ENCODE measurements at regions not wholly inside any gene's neighbourhood (a gene's known extent, or its start where the extent isn't known, plus 50 kb on each side); places are given as distances from the start of the nearest gene placed in this dataset.

GRCh38 chr16:76081967-76082366 lies 195.2 kb upstream of the CNTNAP4 start:
- no peak overlapping the region for H3K18ac ChIP-seq (ENCODE audit: low read depth, low read length)
- in situ Hi-C loops (cut with MboI; ENCODE audit: low sequenced_read_pairs) (no loop called here), dilution Hi-C loops (cut with HindIII; ENCODE audit: low sequenced_read_pairs, unreplicated experiment) (no loop called here), intact Hi-C loops (cut with micrococcal nuclease) (no loop called here)
- H3K9me1 ChIP-seq (ENCODE audit: insufficient read depth, low read length), result no peaks in the 10 kb centered on the region
- H3K36me3 ChIP-seq (ENCODE audit: control insufficient read depth, insufficient read depth, low read length), result no peaks in the 10 kb centered on the region
- no peak overlapping the region for H3K4me2 ChIP-seq (ENCODE audit: low read depth, low read length)
- H4K20me1 ChIP-seq (ENCODE audit: insufficient read depth, low read length), result no peaks in the 10 kb centered on the region
- no peak overlapping the region for H3K56ac ChIP-seq (ENCODE audit: extremely low read depth, insufficient read depth, low read length)
- no peak overlapping the region for H2BK15ac ChIP-seq (ENCODE audit: low read depth, low read length)
- H2BK20ac ChIP-seq (ENCODE audit: low read depth, low read length), result no peak overlapping the region
- no CpG with 5 or more reads among the region's 6 CpGs for WGBS, 2 experiments (ENCODE audit: extremely low coverage in 2 of 2, insufficient read length in 1 of 2)
- no peaks in the 10 kb centered on the region; the same call in 1 of the 2 replicates for H3K9me3 ChIP-seq (ENCODE audit: control insufficient read depth, insufficient read depth, low read length)
- no peak overlapping the region for H3K4ac ChIP-seq (ENCODE audit: low read depth, low read length)
- TF ChIP-seq, protein P1, sequence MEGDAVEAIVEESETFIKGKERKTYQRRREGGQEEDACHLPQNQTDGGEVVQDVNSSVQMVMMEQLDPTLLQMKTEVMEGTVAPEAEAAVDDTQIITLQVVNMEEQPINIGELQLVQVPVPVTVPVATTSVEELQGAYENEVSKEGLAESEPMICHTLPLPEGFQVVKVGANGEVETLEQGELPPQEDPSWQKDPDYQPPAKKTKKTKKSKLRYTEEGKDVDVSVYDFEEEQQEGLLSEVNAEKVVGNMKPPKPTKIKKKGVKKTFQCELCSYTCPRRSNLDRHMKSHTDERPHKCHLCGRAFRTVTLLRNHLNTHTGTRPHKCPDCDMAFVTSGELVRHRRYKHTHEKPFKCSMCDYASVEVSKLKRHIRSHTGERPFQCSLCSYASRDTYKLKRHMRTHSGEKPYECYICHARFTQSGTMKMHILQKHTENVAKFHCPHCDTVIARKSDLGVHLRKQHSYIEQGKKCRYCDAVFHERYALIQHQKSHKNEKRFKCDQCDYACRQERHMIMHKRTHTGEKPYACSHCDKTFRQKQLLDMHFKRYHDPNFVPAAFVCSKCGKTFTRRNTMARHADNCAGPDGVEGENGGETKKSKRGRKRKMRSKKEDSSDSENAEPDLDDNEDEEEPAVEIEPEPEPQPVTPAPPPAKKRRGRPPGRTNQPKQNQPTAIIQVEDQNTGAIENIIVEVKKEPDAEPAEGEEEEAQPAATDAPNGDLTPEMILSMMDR (conservative IDR thresholded peaks at IDR 0.05; ENCODE audit: low read depth, low read length), result no peak
- no peak for TF ChIP-seq BHLHE40 (IDR thresholded peaks at IDR 0.05; ENCODE audit: low read depth, low read length)
- no peak for TF ChIP-seq CHD1 (IDR thresholded peaks at IDR 0.05; ENCODE audit: low read depth, low read length)
- no peak for TF ChIP-seq MAZ (IDR thresholded peaks at IDR 0.05; ENCODE audit: borderline replicate concordance, low read depth, low read length)
- TF ChIP-seq CEBPB (IDR thresholded peaks at IDR 0.05; ENCODE audit: low read depth, low read length), result no peak
- no peak for TF ChIP-seq SMC3 (IDR thresholded peaks at IDR 0.05; ENCODE audit: low read depth, low read length)
- TF ChIP-seq RAD21 (IDR thresholded peaks at IDR 0.05; ENCODE audit: low read length), result no peak
- TF ChIP-seq USF2 (IDR thresholded peaks at IDR 0.05; ENCODE audit: low read depth, low read length), result no peak
- TF ChIP-seq MAFK (IDR thresholded peaks at IDR 0.05; ENCODE audit: low read depth, low read length), result no peak
- H2BK120ac ChIP-seq (ENCODE audit: low read depth, low read length), result no peak overlapping the region
- no peak overlapping the region for H2AFZ ChIP-seq (replicated peaks; ENCODE audit: low read length, poor library complexity)
- no peak overlapping the region for H2AK9ac ChIP-seq (replicated peaks; ENCODE audit: low read depth, low read length, poor library complexity)
- ChIA-PET POLR2A (ENCODE audit: unreplicated experiment) (no interaction called here), CTCF (no interaction called here)
- BruUV-seq (replicated peaks), result no TSS peak
- no peaks in the 10 kb centered on the region for H3K79me1 ChIP-seq (ENCODE audit: low read depth in 1 of 2, low read length in 2 of 2)
- H3K9ac ChIP-seq (ENCODE audit: low read depth, low read length), result no peak overlapping the region
- no peak overlapping the region for H4K8ac ChIP-seq (ENCODE audit: low read depth in 2 of 2, low read length in 2 of 2)
- ATAC-seq (ENCODE audit: low read depth) (no peak), DNase-seq (no peak)
- no peaks in the 10 kb centered on the region for H3K4me1 ChIP-seq (ENCODE audit: control insufficient read depth, insufficient read depth, low read length)
- H3K14ac ChIP-seq (replicated peaks; ENCODE audit: low read depth, low read length), result no peak overlapping the region
- no peak overlapping the region for H3K23ac ChIP-seq (ENCODE audit: low read depth, low read length)
- no peaks in the 10 kb centered on the region for H3K27me3 ChIP-seq (ENCODE audit: control insufficient read depth, insufficient read depth, low read length)
- no peak overlapping the region for H3K4me3 ChIP-seq (ENCODE audit: insufficient read depth, low read depth, low read length)
- no peak overlapping the region for H2BK5ac ChIP-seq (ENCODE audit: low read depth, low read length, poor library complexity, severe bottlenecking)
- no peak overlapping the region for H4K91ac ChIP-seq (ENCODE audit: insufficient read depth, low read depth, low read length)
- H3K27ac ChIP-seq (ENCODE audit: insufficient read depth, low read length), result no peak overlapping the region
- no peak overlapping the region for H4K5ac ChIP-seq (ENCODE audit: low read depth, low read length)
- no peak overlapping the region for H2AK5ac ChIP-seq (ENCODE audit: low read depth, low read length)

Data from IMR-90 (cell line).